HG03159 (cell line): ENCODE measurements at regions not wholly inside any gene's neighbourhood (a gene's known extent, or its start where the extent isn't known, plus 50 kb on each side); places are given as distances from the start of the nearest gene placed in this dataset.
"Not testable (repeated sequence)": the region's sequence is repeated elsewhere in the genome, so short reads cannot be mapped to it uniquely, and the experiment has no call there.

Experiments
- ATAC-seq: cut with Tn5 transposase; IDR thresholded peaks from one replicate; pipeline ENCODE4 v1.9.1; 2021; ENCODE audit warnings: mild to moderate bottlenecking, moderate library complexity; ENCODE audit not compliant: unreplicated experiment

DNA sequence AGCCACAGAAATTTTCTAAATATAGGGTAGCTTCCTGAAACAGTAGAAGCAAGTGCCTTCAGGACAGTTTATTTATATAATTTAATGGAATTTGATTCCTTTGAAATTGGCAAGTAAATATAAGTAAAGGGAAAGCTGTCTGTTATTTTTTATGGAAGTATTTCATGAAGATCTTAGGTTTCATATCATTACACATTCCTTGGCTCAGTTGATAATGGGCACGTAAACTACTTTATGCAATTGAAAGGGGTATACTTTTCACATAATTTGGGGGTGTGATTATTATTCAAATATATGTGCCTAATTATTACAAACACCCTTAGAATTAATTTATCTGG lies 71.1 kb upstream of the RAP1B start:
- no peak for ATAC-seq

- not testable (repeated sequence) for ATAC-seq
Measured at GRCh38 chr12:68540768-68541167, 69.9 kb upstream of the RAP1B start.

DNA sequence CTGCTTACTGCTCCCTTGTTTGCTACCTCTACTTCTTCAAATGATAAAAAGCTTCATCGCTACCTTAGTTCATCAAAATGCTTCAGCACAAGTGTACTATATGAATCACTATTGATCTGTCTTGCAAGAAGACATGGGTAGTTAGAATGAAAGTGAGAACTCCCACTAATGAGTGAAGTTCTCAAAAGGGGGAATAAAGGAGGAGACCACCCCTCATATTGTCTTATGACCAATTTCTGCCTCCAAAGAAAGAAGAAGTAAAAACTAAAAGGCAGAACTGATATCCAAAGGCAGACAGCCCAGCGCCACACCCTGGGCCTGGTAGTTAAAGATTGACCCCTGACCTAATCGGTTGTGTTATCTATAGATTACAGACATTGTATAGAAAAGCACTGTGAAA lies 63.4 kb upstream of the RAP1B start:
- ATAC-seq = not testable (repeated sequence)

GRCh38 chr12:68552605-68553195 lies 58.0 kb upstream of the RAP1B start:
- ATAC-seq = not testable (repeated sequence)

DNA sequence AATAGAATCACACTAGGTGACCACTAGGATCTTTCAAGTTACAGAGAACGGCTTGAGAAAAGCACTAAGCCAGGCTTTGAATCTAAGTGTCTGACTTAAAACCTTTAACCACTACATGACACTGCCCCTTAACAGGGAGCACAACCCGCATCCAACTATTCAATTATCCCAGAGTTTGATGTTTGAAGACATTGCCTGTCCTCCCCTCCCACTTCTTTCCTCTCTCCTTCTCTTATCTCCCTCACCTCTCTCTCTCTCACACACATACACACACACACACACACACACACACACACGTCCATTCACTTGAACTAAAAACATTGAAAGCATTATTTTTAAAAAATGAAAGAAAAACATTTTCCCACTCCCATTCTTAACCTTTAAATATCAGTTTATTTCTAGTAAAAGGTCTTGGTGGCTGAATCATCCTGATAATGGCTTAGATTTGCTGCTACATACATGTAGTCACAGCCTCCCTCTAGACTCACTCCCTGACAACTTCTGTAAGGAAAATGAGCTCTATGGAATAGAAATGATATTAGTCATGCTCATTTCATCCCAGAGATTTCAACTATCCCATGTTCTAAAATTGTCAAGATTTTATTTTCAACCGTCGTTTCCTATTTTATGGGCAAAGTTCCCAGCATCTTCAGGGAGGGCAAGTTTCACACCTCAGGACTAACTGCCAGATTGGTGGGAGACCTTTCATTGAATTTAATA lies 53.5 kb upstream of the RAP1B start:
- ATAC-seq = no peak

- ATAC-seq = no peak
Measured at GRCh38 chr12:68559246-68559645, 51.5 kb upstream of the RAP1B start.

DNA sequence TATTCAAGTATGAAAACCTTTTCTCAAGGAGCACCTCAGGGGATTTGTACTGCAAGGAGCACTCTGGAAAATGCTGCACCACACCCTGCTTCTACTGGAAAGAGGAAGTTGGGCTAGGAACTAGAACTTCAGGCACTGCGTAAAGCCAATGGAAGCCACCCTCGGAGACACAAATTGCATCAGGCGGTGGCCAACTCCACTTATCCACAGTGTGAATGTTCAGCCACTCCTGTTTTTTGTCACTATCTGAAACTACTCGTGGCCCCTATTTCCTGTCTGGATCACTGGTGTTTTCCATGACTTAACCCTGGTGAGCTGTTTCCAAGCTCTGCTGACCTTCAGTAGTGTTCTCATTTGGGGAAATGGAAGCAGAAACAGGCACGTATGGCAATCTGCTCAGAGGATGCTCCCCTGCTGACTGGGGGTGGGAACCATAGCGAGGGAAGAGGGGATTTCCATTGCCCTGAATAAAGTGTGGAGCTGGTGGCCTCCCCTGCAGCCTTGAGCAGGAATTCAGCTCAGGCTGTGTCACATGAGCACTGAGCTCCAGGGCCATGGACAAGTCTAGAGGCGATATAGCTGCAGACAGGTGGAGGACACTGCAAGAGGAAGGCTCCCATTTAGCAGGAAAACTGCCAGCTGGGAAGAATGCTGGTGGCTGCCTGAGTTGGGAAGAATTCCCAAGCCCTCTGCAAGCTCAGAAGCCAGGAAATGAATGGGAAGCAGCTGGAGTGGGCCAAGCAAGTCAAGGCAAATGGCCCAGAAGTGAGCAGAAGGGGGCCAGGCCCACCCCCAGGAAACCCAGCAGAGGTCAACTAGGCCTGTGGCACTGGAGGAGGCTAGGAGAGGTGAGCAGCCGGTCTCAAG lies 50.5 kb upstream of the RAP1B start:
- ATAC-seq = no peak

DNA sequence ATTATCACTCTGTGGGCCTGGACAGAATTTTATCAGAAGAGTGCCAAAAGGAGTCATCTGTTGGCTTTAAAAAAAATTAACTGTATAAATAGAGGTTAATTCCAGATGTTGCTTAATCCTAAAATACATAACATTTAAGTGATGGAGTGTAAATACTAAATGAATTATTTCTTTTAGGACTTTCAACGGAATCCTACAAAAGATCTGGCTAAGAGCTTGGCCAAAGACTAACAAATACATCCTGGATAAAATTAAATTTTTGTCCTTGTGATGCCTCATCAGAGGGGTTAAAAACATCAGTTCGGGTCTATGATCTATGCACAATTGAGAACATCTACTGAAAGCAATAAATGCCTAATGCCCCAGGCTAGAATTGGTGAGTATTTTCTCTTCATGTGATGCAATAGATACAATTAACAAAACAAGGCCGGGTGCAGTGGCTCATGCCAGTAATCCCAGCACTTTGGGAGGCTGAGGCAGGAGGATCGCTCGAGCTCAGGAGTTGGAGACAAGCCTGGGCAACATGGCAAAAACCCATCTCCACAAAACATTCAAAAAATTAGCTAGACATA lies 49.8 kb upstream of the RAP1B start:
- no peak for ATAC-seq
